BLaER1 treated with 17β-estradiol and CSF1 and Interleukin-3, amounts not matched to agents 10 nM and 100 nM (cell line): ENCODE measurements at regions not wholly inside any gene's neighbourhood (a gene's known extent, or its start where the extent isn't known, plus 50 kb on each side); places are given as distances from the start of the nearest gene placed in this dataset.
A peak's percentile ranks its signal among the peaks of the same experiment; 100 is the strongest.

Experiments
- H3K27ac ChIP-seq, 11 experiments: shearing (Covaris generic); formaldehyde crosslinking; 2 replicates each; pipeline ENCODE4 v1.8.1; 2022
- H3K27me3 ChIP-seq, 11 experiments: shearing (Covaris generic); formaldehyde crosslinking; 2 replicates each; pipeline ENCODE4 v1.8.1; 2022
- H3K36me3 ChIP-seq, 11 experiments: shearing (Covaris generic); formaldehyde crosslinking; 2 replicates each; pipeline ENCODE4 v1.8.1; 2022
- H3K4me1 ChIP-seq, 10 experiments: shearing (Covaris generic); formaldehyde crosslinking; 2 replicates each; pipeline ENCODE4 v1.8.1; 2022
- H3K4me2 ChIP-seq, 11 experiments: shearing (Covaris generic); formaldehyde crosslinking; 2 replicates each; pipeline ENCODE4 v1.8.1; 2022
- H3K4me3 ChIP-seq, 10 experiments: shearing (Covaris generic); formaldehyde crosslinking; 2 replicates each; pipeline ENCODE4 v1.8.1; 2022
- H3K9ac ChIP-seq, 11 experiments: shearing (Covaris generic); formaldehyde crosslinking; 2 replicates each; pipeline ENCODE4 v1.8.1; 2022
- H3K9me3 ChIP-seq, 11 experiments: shearing (Covaris generic); formaldehyde crosslinking; replicated peaks in 1 of 11; 2 replicates each; pipeline ENCODE4 v1.8.1; 2022
- H4K20me1 ChIP-seq, 11 experiments: shearing (Covaris generic); formaldehyde crosslinking; 2 replicates each; pipeline ENCODE4 v1.8.1; 2022
- Cebpa-rat ChIP-seq, 11 experiments: shearing (Covaris generic); IDR thresholded peaks; 2 replicates each; pipeline ENCODE4 v1.8.1; 2022

GRCh38 chr2:64704161-64704560 lies 50.4 kb upstream of the SERTAD2 start:
- H3K4me2 ChIP-seq: no peak overlapping the region
- no peak overlapping the region for H3K9ac ChIP-seq
- H4K20me1 ChIP-seq: no peaks in the 10 kb centered on the region
- H3K36me3 ChIP-seq: no peaks in the 10 kb centered on the region
- H3K9me3 ChIP-seq: peaks cover 0 to 16% (median 8%) of the 10 kb centered on the region in 11 experiments; a peak in 8 of 22 replicates
- H3K27ac ChIP-seq: no peak overlapping the region
- H3K4me3 ChIP-seq: no peak overlapping the region
- no peak for TF ChIP-seq Cebpa-rat (IDR thresholded peaks at IDR 0.05)
- H3K27me3 ChIP-seq: no peaks in the 10 kb centered on the region
- peaks cover 0 to 12% (median 0%) of the 10 kb centered on the region in 10 experiments; a peak in 2 of 20 replicates for H3K4me1 ChIP-seq

GRCh38 chr2:64704996-64705395 lies 51.3 kb upstream of the SERTAD2 start:
- Histone ChIP-seq H3K4me3 (no peak overlapping the region), H4K20me1 (no peaks in the 10 kb centered on the region), H3K4me2 (no peak overlapping the region), H3K27me3 (no peaks in the 10 kb centered on the region), H3K36me3 (no peaks in the 10 kb centered on the region), H3K9ac (no peak overlapping the region), H3K4me1 (peaks cover 0 to 7% (median 0%) of the 10 kb centered on the region in 10 experiments; a peak in 1 of 20 replicates), H3K9me3 (peaks cover 0 to 16% (median 8%) of the 10 kb centered on the region in 11 experiments; a peak in 8 of 22 replicates), H3K27ac (no peak overlapping the region)
- TF ChIP-seq Cebpa-rat (IDR thresholded peaks at IDR 0.05): no peak

- Histone ChIP-seq H3K4me1 (peaks cover 6 to 10% (median 8%) of the 10 kb centered on the region in 10 experiments), H3K27ac (no peak overlapping the region), H3K4me3 (no peak overlapping the region), H3K27me3 (no peaks in the 10 kb centered on the region), H3K4me2 (no peak overlapping the region), H4K20me1 (no peaks in the 10 kb centered on the region), H3K9ac (no peak overlapping the region), H3K36me3 (no peaks in the 10 kb centered on the region), H3K9me3 (peaks cover 0 to 16% (median 8%) of the 10 kb centered on the region in 11 experiments; a peak in 8 of 22 replicates)
- TF ChIP-seq Cebpa-rat (IDR thresholded peaks at IDR 0.05): no peak
These were observed 53.6 kb upstream of the SERTAD2 start for GRCh38 chr2:64707276-64707675.

- H3K4me3 ChIP-seq: no peak overlapping the region
These were observed 55.1 kb upstream of the SERTAD2 start for GRCh38 chr2:64708829-64709228.

GRCh38 chr2:64711252-64711800 lies 57.6 kb upstream of the SERTAD2 start:
- Histone ChIP-seq H3K4me1 (peaks cover 6 to 10% (median 8%) of the 10 kb centered on the region in 10 experiments), H3K27me3 (no peaks in the 10 kb centered on the region), H4K20me1 (no peaks in the 10 kb centered on the region), H3K4me3 (no peak overlapping the region), H3K9ac (no peak overlapping the region), H3K9me3 (peaks cover 0 to 15% (median 8%) of the 10 kb centered on the region in 11 experiments; a peak in 8 of 22 replicates), H3K36me3 (no peaks in the 10 kb centered on the region), H3K27ac (no peak overlapping the region), H3K4me2 (peak overlapping the region; percentile 45 to 75 (median 53))
- TF ChIP-seq Cebpa-rat (IDR thresholded peaks at IDR 0.05): no peak

More at GRCh38 chr2:64708829-64709228, 55.1 kb upstream of the SERTAD2 start:
- Histone ChIP-seq H3K36me3 (no peaks in the 10 kb centered on the region), H3K4me2 (no peak overlapping the region), H3K27ac (no peak overlapping the region), H4K20me1 (no peaks in the 10 kb centered on the region), H3K4me1 (peaks cover 6 to 10% (median 8%) of the 10 kb centered on the region in 10 experiments), H3K27me3 (no peaks in the 10 kb centered on the region), H3K9me3 (peaks cover 0 to 16% (median 8%) of the 10 kb centered on the region in 11 experiments; a peak in 8 of 22 replicates), H3K9ac (no peak overlapping the region)
- TF ChIP-seq Cebpa-rat (IDR thresholded peaks at IDR 0.05): no peak

GRCh38 chr2:64713686-64714085 lies 60.0 kb upstream of the SERTAD2 start:
- no peak overlapping the region for H3K4me3 ChIP-seq
- H3K4me1 ChIP-seq: peaks cover 6 to 10% (median 8%) of the 10 kb centered on the region in 10 experiments
- TF ChIP-seq Cebpa-rat (IDR thresholded peaks at IDR 0.05): no peak
- no peak overlapping the region for H3K27ac ChIP-seq
- H3K9me3 ChIP-seq: no peaks in the 10 kb centered on the region
- no peaks in the 10 kb centered on the region for H3K27me3 ChIP-seq
- no peaks in the 10 kb centered on the region for H3K36me3 ChIP-seq
- H3K9ac ChIP-seq: no peak overlapping the region
- no peak overlapping the region for H3K4me2 ChIP-seq
- H4K20me1 ChIP-seq: no peaks in the 10 kb centered on the region

- H3K4me1 ChIP-seq: peaks cover 0 to under 1% (median 0%) of the 10 kb centered on the region in 10 experiments; a peak in 5 of 20 replicates
- no peak overlapping the region for H3K4me2 ChIP-seq
- no peak overlapping the region for H3K4me3 ChIP-seq
- H3K27ac ChIP-seq: no peak overlapping the region
- TF ChIP-seq Cebpa-rat (IDR thresholded peaks at IDR 0.05): no peak
- no peaks in the 10 kb centered on the region for H3K36me3 ChIP-seq
- H3K9me3 ChIP-seq: no peaks in the 10 kb centered on the region
- H4K20me1 ChIP-seq: no peaks in the 10 kb centered on the region
- no peak overlapping the region for H3K9ac ChIP-seq
- H3K27me3 ChIP-seq: no peaks in the 10 kb centered on the region
These were observed 62.9 kb upstream of the SERTAD2 start for GRCh38 chr2:64716569-64716968.

- no peak for TF ChIP-seq Cebpa-rat (IDR thresholded peaks at IDR 0.05)
- Histone ChIP-seq H3K9me3 (no peaks in the 10 kb centered on the region), H3K4me1 (no peaks in the 10 kb centered on the region), H3K27ac (no peak overlapping the region), H3K4me2 (no peak overlapping the region), H3K27me3 (no peaks in the 10 kb centered on the region), H3K36me3 (no peaks in the 10 kb centered on the region), H3K4me3 (no peak overlapping the region), H4K20me1 (no peaks in the 10 kb centered on the region), H3K9ac (no peak overlapping the region)
These were observed 64.7 kb upstream of the SERTAD2 start for GRCh38 chr2:64718250-64718885.

GRCh38 chr2:64720535-64721319 lies 67.0 kb upstream of the SERTAD2 start:
- no peak overlapping the region for H3K27ac ChIP-seq
- H3K36me3 ChIP-seq: no peaks in the 10 kb centered on the region
- no peaks in the 10 kb centered on the region for H3K27me3 ChIP-seq
- H3K9me3 ChIP-seq: no peaks in the 10 kb centered on the region
- no peaks in the 10 kb centered on the region for H4K20me1 ChIP-seq
- TF ChIP-seq Cebpa-rat (IDR thresholded peaks at IDR 0.05): no peak
- no peak overlapping the region for H3K4me3 ChIP-seq
- no peaks in the 10 kb centered on the region for H3K4me1 ChIP-seq
- H3K9ac ChIP-seq: no peak overlapping the region
- no peak overlapping the region for H3K4me2 ChIP-seq
